Endothelial cell (in vitro differentiated cells): ENCODE measurements at regions not wholly inside any gene's neighbourhood (a gene's known extent, or its start where the extent isn't known, plus 50 kb on each side); places are given as distances from the start of the nearest gene placed in this dataset.
"Not testable (repeated sequence)": the region's sequence is repeated elsewhere in the genome, so short reads cannot be mapped to it uniquely, and the experiment has no call there.

Source experiments
- DNase-seq: peaks from one replicate; pipeline ENCODE4 v3.0.0; 2021; ENCODE audit warnings: low spot score
- H3K27ac Mint-ChIP-seq: one replicate; pipeline ENCODE4 v1.8.0; 2021; ENCODE audit warnings: mixed read lengths, inconsistent platforms; ENCODE audit not compliant: unreplicated experiment
- H3K27me3 Mint-ChIP-seq: one replicate; pipeline ENCODE4 v1.8.0; 2021; ENCODE audit warnings: mild to moderate bottlenecking, moderate library complexity, mixed read lengths, inconsistent platforms; ENCODE audit not compliant: unreplicated experiment
- H3K36me3 Mint-ChIP-seq: one replicate; pipeline ENCODE4 v1.8.0; 2021; ENCODE audit warnings: mild to moderate bottlenecking, low read depth, mixed read lengths, inconsistent platforms; ENCODE audit not compliant: unreplicated experiment
- H3K4me1 Mint-ChIP-seq: one replicate; pipeline ENCODE4 v1.8.0; 2021; ENCODE audit warnings: mild to moderate bottlenecking, mixed read lengths, inconsistent platforms; ENCODE audit not compliant: unreplicated experiment
- H3K4me3 Mint-ChIP-seq: one replicate; pipeline ENCODE4 v1.8.0; 2021; ENCODE audit warnings: mild to moderate bottlenecking, mixed read lengths, inconsistent platforms; ENCODE audit not compliant: unreplicated experiment
- H3K9me3 Mint-ChIP-seq: one replicate; pipeline ENCODE4 v1.8.0; 2021; ENCODE audit warnings: mixed read lengths, inconsistent platforms; ENCODE audit not compliant: unreplicated experiment
- TF ChIP-seq, protein P1 (sequence below): fragments of 200-600 bp; sonication (generic); IDR thresholded peaks from one replicate; pipeline ENCODE4 v1.5.0; 2021; ENCODE audit warnings: antibody characterized with exemption; ENCODE audit not compliant: unreplicated experiment

DNA sequence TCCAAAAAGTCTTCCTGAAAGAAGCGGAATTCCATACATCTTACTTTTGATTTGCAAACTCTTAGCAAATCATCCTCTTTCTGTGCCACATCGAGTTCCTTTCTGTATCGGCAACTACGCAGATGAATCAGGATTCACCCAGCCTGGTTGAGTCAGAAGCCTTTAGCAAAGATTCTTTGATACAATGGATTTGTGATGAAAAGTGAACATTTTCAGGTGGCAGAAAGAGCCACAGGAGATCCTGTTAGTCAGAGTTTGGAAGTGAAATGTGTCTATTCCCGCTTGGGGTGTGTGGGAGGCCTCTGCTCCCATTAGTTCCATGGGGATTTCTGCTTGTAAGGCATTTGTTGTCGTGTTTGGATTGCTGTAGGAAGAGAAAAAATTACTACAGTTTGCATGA lies 351.8 kb upstream of the WWC1 start:
- TF ChIP-seq, protein P1, sequence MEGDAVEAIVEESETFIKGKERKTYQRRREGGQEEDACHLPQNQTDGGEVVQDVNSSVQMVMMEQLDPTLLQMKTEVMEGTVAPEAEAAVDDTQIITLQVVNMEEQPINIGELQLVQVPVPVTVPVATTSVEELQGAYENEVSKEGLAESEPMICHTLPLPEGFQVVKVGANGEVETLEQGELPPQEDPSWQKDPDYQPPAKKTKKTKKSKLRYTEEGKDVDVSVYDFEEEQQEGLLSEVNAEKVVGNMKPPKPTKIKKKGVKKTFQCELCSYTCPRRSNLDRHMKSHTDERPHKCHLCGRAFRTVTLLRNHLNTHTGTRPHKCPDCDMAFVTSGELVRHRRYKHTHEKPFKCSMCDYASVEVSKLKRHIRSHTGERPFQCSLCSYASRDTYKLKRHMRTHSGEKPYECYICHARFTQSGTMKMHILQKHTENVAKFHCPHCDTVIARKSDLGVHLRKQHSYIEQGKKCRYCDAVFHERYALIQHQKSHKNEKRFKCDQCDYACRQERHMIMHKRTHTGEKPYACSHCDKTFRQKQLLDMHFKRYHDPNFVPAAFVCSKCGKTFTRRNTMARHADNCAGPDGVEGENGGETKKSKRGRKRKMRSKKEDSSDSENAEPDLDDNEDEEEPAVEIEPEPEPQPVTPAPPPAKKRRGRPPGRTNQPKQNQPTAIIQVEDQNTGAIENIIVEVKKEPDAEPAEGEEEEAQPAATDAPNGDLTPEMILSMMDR = no peak
- no peaks in the 10 kb centered on the region for H3K27me3 Mint-ChIP-seq

GRCh38 chr5:167940911-167941310 lies 350.5 kb upstream of the WWC1 start:
- Mint-ChIP-seq H3K4me1 (no peaks in the 10 kb centered on the region), H3K27ac (no peak overlapping the region), H3K36me3 (no peaks in the 10 kb centered on the region), H3K4me3 (no peak overlapping the region), H3K27me3 (no peaks in the 10 kb centered on the region), H3K9me3 (no peaks in the 10 kb centered on the region)
- TF ChIP-seq, protein P1 = no peak
- no peak for DNase-seq

More for the DNA sequence above, 351.8 kb upstream of the WWC1 start:
- H3K9me3 Mint-ChIP-seq = no peaks in the 10 kb centered on the region
- DNase-seq = no peak
- H3K4me3 Mint-ChIP-seq = no peak overlapping the region
- no peaks in the 10 kb centered on the region for H3K4me1 Mint-ChIP-seq
- H3K27ac Mint-ChIP-seq = no peak overlapping the region
- no peaks in the 10 kb centered on the region for H3K36me3 Mint-ChIP-seq

- H3K27ac Mint-ChIP-seq, H3K4me1 Mint-ChIP-seq: not testable (repeated sequence)
Observed at GRCh38 chr5:167941556-167941955, 349.9 kb upstream of the WWC1 start.

GRCh38 chr5:167943343-167943742 lies 348.1 kb upstream of the WWC1 start:
- Mint-ChIP-seq H3K9me3 (no peaks in the 10 kb centered on the region), H3K4me3 (no peak overlapping the region), H3K27ac (no peak overlapping the region), H3K36me3 (no peaks in the 10 kb centered on the region), H3K27me3 (no peaks in the 10 kb centered on the region), H3K4me1 (no peaks in the 10 kb centered on the region)
- DNase-seq = no peak
- TF ChIP-seq, protein P1 = no peak

More at GRCh38 chr5:167941556-167941955, 349.9 kb upstream of the WWC1 start:
- H3K27me3 Mint-ChIP-seq, H3K36me3 Mint-ChIP-seq, DNase-seq, H3K9me3 Mint-ChIP-seq, H3K4me3 Mint-ChIP-seq: not testable (repeated sequence)

- Mint-ChIP-seq H3K4me3 (no peak overlapping the region), H3K4me1 (no peaks in the 10 kb centered on the region), H3K9me3 (no peaks in the 10 kb centered on the region), H3K27me3 (no peaks in the 10 kb centered on the region), H3K36me3 (no peaks in the 10 kb centered on the region), H3K27ac (no peak overlapping the region)
- TF ChIP-seq, protein P1 = no peak
- DNase-seq = no peak
Observed at GRCh38 chr5:167944121-167944852, 347.2 kb upstream of the WWC1 start.
